Adrenal gland (tissue), 9 donors: ENCODE measurements at regions not wholly inside any gene's neighbourhood (a gene's known extent, or its start where the extent isn't known, plus 50 kb on each side); places are given as distances from the start of the nearest gene placed in this dataset.

Experiments
- DNase-seq, 7 donors: peaks; one replicate each; pipeline ENCODE4 v3.0.0-alpha.2; 2019 to 2020
- H3K27ac ChIP-seq, 5 donors: fragments of 200-600 bp; sonication (generic) in 4 of 5; 1 replicate in 3 of 5; 2 replicates in 2 of 5; pipeline versions ENCODE4 v1.5.1 to v1.8.0; 2016 to 2020; ENCODE audit warnings: mild to moderate bottlenecking in 1 of 5
- H3K27me3 ChIP-seq: fragments of 200-600 bp; 2 replicates; pipeline ENCODE4 v1.8.0; 2021
- H3K36me3 ChIP-seq, 2 donors: fragments of 200-600 bp; replicated peaks in 1 of 2; 1 replicate in 1 of 2; 2 replicates in 1 of 2; pipeline versions ENCODE4 v1.5.1 to v1.8.0; 2018 to 2022
- H3K4me1 ChIP-seq, 2 donors: fragments of 200-600 bp; replicated peaks in 1 of 2; 1 replicate in 1 of 2; 2 replicates in 1 of 2; pipeline versions ENCODE4 v1.5.1 to v1.8.0; 2018 to 2021
- H3K4me3 ChIP-seq, 4 donors: fragments of 200-600 bp; sonication (generic) in 3 of 4; one replicate each; pipeline ENCODE4 v1.5.1; 2016 to 2018
- H3K9me3 ChIP-seq, 3 donors: fragments of 200-600 bp; sonication (generic) in 1 of 3; replicated peaks in 1 of 3; 1 replicate in 2 of 3; 2 replicates in 1 of 3; pipeline versions ENCODE4 v1.5.1 to v1.8.0; 2016 to 2021
- POLR2A ChIP-seq, 2 donors: fragments of 450-650 bp; IDR thresholded peaks; one replicate each; pipeline ENCODE4 v1.6.1; 2017; ENCODE audit warnings: antibody characterized with exemption in 2 of 2, mild to moderate bottlenecking in 2 of 2, moderate library complexity in 1 of 2
- WGBS, 4 donors: extraction: QIAGEN DNeasy Blood & Tissue Kit in 2 of 4; methylation state at CpG; one replicate each; pipeline versions ENCODE4 v1.1.5 to v1.1.7; 2013 to 2017; 5-methylcytosine and 5-hydroxymethylcytosine counted together
- intact Hi-C, 2 donors: fragments of 100-400 bp; cut with DNase I; formaldehyde crosslinking; loops; one replicate each; pipeline versions ENCODE4 v1.14.1 to v1.15.0; 2022 to 2023
- TF ChIP-seq, protein P1 (sequence below), 6 experiments: fragments of 450-650 bp in 4 of 6; fragments of 200-600 bp in 2 of 6; sonication (generic) in 1 of 6; IDR thresholded peaks; 1 replicate in 5 of 6; 2 replicates in 1 of 6; pipeline versions ENCODE4 v1.5.1 to v1.8.0; 2016 to 2021; ENCODE audit warnings: antibody characterized with exemption in 6 of 6, mild to moderate bottlenecking in 2 of 6, moderate library complexity in 1 of 6
- donor health status: healthy with polysubstance abuse.
- donor health status: Bipolar disorder and iron deficiency.
- donor health status: DM: yes; HTN: yes; CAD: no.
- donor health status: DM: no; HTN: no; CAD: no.
- donor health status: DM: no; HTN: no; CAD: no.

DNA sequence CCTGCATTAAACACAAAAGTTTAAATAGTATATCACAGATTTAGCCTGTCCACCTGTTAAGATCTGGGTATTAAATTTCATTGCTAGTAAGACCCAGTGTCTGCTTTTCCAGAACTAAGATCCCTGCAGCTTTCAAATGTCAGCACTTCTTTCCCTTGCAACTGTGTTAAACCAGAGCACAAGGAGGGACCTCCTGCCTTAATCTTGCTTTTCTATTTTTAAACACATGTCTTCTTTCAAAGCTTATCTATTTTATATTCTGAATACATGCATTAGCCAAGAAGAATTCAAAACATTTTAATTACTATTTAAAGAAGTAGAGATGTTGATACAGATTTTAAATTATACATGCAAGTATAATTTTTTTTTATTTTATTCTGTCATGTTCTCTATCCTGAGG is 315.1 kb downstream of the ARPP21 start:
- Histone ChIP-seq H3K4me3 (no peak overlapping the region), H3K27me3 (no peaks in the 10 kb centered on the region), H3K4me1 (no peaks in the 10 kb centered on the region), H3K36me3 (no peaks in the 10 kb centered on the region), H3K9me3 (no peaks in the 10 kb centered on the region), H3K27ac (no peak overlapping the region)
- intact Hi-C loops: no loop called here
- no peak for TF ChIP-seq POLR2A (IDR thresholded peaks at IDR 0.05)
- TF ChIP-seq, protein P1, sequence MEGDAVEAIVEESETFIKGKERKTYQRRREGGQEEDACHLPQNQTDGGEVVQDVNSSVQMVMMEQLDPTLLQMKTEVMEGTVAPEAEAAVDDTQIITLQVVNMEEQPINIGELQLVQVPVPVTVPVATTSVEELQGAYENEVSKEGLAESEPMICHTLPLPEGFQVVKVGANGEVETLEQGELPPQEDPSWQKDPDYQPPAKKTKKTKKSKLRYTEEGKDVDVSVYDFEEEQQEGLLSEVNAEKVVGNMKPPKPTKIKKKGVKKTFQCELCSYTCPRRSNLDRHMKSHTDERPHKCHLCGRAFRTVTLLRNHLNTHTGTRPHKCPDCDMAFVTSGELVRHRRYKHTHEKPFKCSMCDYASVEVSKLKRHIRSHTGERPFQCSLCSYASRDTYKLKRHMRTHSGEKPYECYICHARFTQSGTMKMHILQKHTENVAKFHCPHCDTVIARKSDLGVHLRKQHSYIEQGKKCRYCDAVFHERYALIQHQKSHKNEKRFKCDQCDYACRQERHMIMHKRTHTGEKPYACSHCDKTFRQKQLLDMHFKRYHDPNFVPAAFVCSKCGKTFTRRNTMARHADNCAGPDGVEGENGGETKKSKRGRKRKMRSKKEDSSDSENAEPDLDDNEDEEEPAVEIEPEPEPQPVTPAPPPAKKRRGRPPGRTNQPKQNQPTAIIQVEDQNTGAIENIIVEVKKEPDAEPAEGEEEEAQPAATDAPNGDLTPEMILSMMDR (IDR thresholded peaks at IDR 0.05): no peak
- DNase-seq: no peak

DNA sequence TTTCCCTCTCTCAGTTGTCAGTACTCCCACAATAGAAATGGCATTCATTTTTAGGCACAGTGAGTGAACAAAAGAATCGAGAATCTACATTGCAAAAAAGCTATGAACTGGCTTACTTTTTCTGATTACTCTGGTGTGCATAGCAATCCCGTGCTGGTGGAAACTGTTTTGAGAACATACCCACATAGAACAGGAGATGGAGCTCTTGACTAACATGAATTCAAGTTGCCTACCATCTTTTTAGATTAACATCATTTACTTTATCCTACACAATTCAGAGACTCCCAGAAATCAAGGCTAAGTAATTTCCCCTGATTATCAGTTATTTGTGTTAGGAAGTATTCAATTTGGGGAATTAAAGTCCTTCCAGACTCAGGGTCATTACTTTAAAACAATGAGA is 326.6 kb downstream of the ARPP21 start:
- Histone ChIP-seq H3K4me1 (peaks cover 0 to 22% of the 10 kb centered on the region in 2 donors), H3K27me3 (no peaks in the 10 kb centered on the region), H3K27ac (no peak overlapping the region), H3K9me3 (no peaks in the 10 kb centered on the region), H3K4me3 (no peak overlapping the region), H3K36me3 (no peaks in the 10 kb centered on the region)
- no peak for DNase-seq
- WGBS, 4 donors: 7 to 10% (median 8%) methylated on average over 2 of the region's 2 CpGs
- intact Hi-C loops: loop anchor here in 1 of 2 donors (10.0 kb wide), 1 partner anchor 739 kb away; no protein-coding TSS in a partner anchor
- TF ChIP-seq, protein P1 (IDR thresholded peaks at IDR 0.05): peak in 5 of 6 experiments; percentile 49 to 73 (median 60)
- no peak for TF ChIP-seq POLR2A (IDR thresholded peaks at IDR 0.05)

DNA sequence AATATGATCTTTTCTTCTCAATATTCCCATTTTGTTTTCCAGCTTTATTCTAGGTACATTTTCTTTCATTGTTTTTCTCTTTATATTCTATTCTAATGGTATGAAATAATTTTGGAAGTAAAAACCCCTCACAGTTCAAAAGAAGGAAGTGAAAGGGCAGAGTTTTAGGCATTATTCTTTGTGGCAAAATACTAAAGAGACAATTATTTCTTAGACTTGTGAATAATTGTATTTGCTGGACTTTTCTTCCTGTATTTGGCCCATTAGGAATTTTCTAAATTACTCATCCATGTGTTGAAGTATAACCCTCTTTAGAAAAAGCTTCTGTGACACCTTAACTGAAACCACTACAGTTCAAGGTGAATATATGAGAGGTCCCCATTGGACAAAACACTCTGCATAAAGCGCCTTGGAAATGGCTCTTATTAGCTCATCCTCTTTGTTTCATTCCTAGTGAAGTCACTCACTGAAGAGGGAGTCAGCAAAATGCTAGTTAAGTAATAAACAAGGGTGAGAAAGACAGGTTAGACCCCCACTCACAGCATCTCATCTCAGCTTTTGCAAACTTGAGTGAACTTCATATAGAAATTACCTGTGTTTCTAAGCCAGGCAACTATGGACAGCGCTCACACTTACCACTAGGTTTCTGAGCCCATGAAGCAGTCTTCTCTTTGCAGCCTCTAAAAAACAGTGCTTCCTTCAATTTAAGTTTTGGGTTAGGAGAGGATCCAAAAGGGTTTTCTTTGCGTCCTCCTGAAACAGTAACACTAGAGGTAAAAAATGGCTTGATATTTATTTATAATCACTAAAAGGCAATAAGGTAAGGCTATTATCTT is 327.5 kb downstream of the ARPP21 start:
- H3K4me1 ChIP-seq: peaks cover 0 to 22% of the 10 kb centered on the region in 2 donors
- WGBS, 4 donors: 83 to 88% (median 84%) methylated on average over 3 of the region's 3 CpGs
- no peaks in the 10 kb centered on the region for H3K27me3 ChIP-seq
- H3K36me3 ChIP-seq: no peaks in the 10 kb centered on the region
- TF ChIP-seq, protein P1 (IDR thresholded peaks at IDR 0.05): no peak
- no peak for TF ChIP-seq POLR2A (IDR thresholded peaks at IDR 0.05)
- H3K4me3 ChIP-seq: no peak overlapping the region
- no peak for DNase-seq
- H3K27ac ChIP-seq: no peak overlapping the region
- no peaks in the 10 kb centered on the region for H3K9me3 ChIP-seq
- intact Hi-C loops: loop anchor here in 1 of 2 donors (10.0 kb wide), 1 partner anchor 738 kb away; no protein-coding TSS in a partner anchor

DNA sequence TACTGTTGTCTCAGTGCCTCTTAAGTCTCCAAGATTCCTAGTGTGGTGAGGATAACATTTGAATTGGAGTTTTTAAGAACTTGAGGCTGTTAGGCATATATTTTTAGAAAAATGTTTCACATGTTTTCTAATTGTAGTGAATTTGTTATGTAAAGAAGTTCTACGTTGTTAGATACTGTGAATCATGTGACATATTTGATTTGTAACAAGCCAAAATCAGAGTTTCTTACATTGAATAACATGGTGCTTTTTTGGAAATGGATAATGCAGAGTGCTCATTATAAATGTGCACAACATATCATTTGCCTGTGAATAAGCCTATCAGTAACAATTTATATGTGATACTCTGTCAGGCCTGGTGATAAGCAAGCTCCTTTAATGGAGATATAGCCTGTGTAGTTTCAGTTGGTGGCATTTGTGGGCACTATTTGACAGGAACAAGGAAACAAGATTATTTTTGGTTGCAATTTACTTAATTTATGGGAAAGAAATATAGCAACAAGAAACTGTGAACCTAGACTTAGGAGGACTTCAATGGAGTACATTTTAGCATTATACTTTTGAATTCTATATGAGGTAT is 328.8 kb downstream of the ARPP21 start:
- TF ChIP-seq, protein P1 (IDR thresholded peaks at IDR 0.05): no peak
- TF ChIP-seq POLR2A (IDR thresholded peaks at IDR 0.05): no peak

More for the DNA sequence above, 328.8 kb downstream of the ARPP21 start:
- 33 to 54% (median 39%) methylated on average over 1 of the region's 1 CpG for WGBS, 4 donors
- H3K4me1 ChIP-seq: peaks cover 0 to 22% of the 10 kb centered on the region in 2 donors
- intact Hi-C loops: loop anchor here in 1 of 2 donors (10.0 kb wide), 1 partner anchor 737 kb away; no protein-coding TSS in a partner anchor
- no peak for DNase-seq
- no peak overlapping the region for H3K27ac ChIP-seq
- H3K4me3 ChIP-seq: no peak overlapping the region
- no peaks in the 10 kb centered on the region for H3K9me3 ChIP-seq
- no peaks in the 10 kb centered on the region for H3K27me3 ChIP-seq
- no peaks in the 10 kb centered on the region for H3K36me3 ChIP-seq
